ENCODE measurements at regions not wholly inside any gene's neighbourhood (a gene's known extent, or its start where the extent isn't known, plus 50 kb on each side); places are given as distances from the start of the nearest gene placed in this dataset.

DNA sequence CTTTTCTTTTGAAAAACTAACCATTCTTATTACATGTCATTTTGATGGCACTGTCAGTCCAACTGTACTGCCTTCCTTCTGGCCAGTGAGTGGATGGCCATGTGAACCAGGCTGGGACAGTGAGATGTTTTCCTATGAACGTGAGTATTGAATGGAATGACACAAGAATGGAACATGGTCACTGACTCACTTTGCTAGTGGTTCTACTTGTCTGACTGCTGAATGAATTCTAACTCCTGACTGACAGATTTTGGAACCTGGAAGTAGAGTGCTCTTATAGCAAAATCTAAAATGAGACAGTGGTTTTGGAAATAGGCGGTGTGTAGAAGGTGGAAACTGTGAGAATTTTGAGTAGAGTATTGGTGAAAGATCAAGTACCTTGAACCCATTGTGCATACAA, 606.9 kb upstream of the KCNMB2 start:
- intact Hi-C loops (cut with micrococcal nuclease), result no loop called here
- Histone ChIP-seq H3K36me3 (no peaks in the 10 kb centered on the region), H3K4me1 (peaks cover 35% of the 10 kb centered on the region), H3K9me3 (replicated peaks) (no peaks in the 10 kb centered on the region), H3K27ac (replicated peaks) (no peak overlapping the region), H3K27me3 (ENCODE audit: low read depth) (no peaks in the 10 kb centered on the region), H3K4me3 (no peak overlapping the region)
- no peak for DNase-seq
- TF ChIP-seq, protein P1, sequence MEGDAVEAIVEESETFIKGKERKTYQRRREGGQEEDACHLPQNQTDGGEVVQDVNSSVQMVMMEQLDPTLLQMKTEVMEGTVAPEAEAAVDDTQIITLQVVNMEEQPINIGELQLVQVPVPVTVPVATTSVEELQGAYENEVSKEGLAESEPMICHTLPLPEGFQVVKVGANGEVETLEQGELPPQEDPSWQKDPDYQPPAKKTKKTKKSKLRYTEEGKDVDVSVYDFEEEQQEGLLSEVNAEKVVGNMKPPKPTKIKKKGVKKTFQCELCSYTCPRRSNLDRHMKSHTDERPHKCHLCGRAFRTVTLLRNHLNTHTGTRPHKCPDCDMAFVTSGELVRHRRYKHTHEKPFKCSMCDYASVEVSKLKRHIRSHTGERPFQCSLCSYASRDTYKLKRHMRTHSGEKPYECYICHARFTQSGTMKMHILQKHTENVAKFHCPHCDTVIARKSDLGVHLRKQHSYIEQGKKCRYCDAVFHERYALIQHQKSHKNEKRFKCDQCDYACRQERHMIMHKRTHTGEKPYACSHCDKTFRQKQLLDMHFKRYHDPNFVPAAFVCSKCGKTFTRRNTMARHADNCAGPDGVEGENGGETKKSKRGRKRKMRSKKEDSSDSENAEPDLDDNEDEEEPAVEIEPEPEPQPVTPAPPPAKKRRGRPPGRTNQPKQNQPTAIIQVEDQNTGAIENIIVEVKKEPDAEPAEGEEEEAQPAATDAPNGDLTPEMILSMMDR (IDR thresholded peaks at IDR 0.05; ENCODE audit: borderline replicate concordance), result no peak

- Histone ChIP-seq H3K4me1 (peaks cover 42% of the 10 kb centered on the region), H3K27ac (replicated peaks) (no peak overlapping the region), H3K36me3 (no peaks in the 10 kb centered on the region), H3K27me3 (ENCODE audit: low read depth) (no peaks in the 10 kb centered on the region), H3K9me3 (replicated peaks) (no peaks in the 10 kb centered on the region), H3K4me3 (no peak overlapping the region)
- TF ChIP-seq, protein P1 (IDR thresholded peaks at IDR 0.05; ENCODE audit: borderline replicate concordance), result no peak
- intact Hi-C loops (cut with micrococcal nuclease), result no loop called here
- DNase-seq, result no peak
Measured at GRCh38 chr3:177930771-177931170, 605.5 kb upstream of the KCNMB2 start.

DNA sequence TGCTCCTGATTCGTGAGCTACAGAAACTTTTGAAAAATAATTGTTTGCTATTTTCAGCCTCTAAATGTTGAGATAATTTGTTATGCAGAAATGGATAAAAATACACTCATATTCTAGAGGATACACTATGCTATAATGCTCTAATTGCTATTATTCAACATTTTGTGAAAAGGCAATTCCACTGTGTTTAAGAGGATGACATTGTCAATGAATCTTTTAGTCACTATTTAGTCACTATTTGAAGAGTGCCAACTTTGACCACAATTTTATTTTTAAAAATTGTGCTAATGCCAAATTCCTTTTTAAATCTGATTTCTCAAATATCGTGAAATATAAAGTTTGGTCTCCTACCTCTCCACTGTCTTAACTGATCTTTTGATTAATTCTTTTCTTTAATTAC, 604.9 kb upstream of the KCNMB2 start:
- Histone ChIP-seq H3K9me3 (replicated peaks) (no peaks in the 10 kb centered on the region), H3K36me3 (no peaks in the 10 kb centered on the region), H3K4me1 (peaks cover 42% of the 10 kb centered on the region), H3K27ac (replicated peaks) (no peak overlapping the region), H3K4me3 (no peak overlapping the region), H3K27me3 (ENCODE audit: low read depth) (no peaks in the 10 kb centered on the region)
- no peak for DNase-seq
- intact Hi-C loops (cut with micrococcal nuclease), result no loop called here
- TF ChIP-seq, protein P1 (IDR thresholded peaks at IDR 0.05; ENCODE audit: borderline replicate concordance), result no peak

GRCh38 chr3:177932346-177932745, 603.9 kb upstream of the KCNMB2 start:
- H3K4me3 ChIP-seq, result no peak overlapping the region
- H3K27ac ChIP-seq (replicated peaks), result peak overlapping the region; percentile 36
- DNase-seq, result no peak
- TF ChIP-seq, protein P1 (IDR thresholded peaks at IDR 0.05; ENCODE audit: borderline replicate concordance), result no peak
- intact Hi-C loops (cut with micrococcal nuclease), result no loop called here
- no peaks in the 10 kb centered on the region for H3K36me3 ChIP-seq
- H3K4me1 ChIP-seq, result peaks cover 42% of the 10 kb centered on the region
- no peaks in the 10 kb centered on the region for H3K27me3 ChIP-seq (ENCODE audit: low read depth)
- no peaks in the 10 kb centered on the region for H3K9me3 ChIP-seq (replicated peaks)

- H3K4me1 ChIP-seq, result peaks cover 42% of the 10 kb centered on the region
- intact Hi-C loops (cut with micrococcal nuclease), result no loop called here
- no peaks in the 10 kb centered on the region for H3K9me3 ChIP-seq (replicated peaks)
- no peak for DNase-seq
- H3K27ac ChIP-seq (replicated peaks), result peak overlapping the region; percentile 36
- no peak overlapping the region for H3K4me3 ChIP-seq
- no peaks in the 10 kb centered on the region for H3K36me3 ChIP-seq
- no peaks in the 10 kb centered on the region for H3K27me3 ChIP-seq (ENCODE audit: low read depth)
- TF ChIP-seq, protein P1 (IDR thresholded peaks at IDR 0.05; ENCODE audit: borderline replicate concordance), result no peak
Measured at GRCh38 chr3:177932750-177933660, 603.2 kb upstream of the KCNMB2 start.

Data from left ventricle myocardium inferior (tissue), 1 donor.